ENCODE measurements at regions not wholly inside any gene's neighbourhood (a gene's known extent, or its start where the extent isn't known, plus 50 kb on each side); places are given as distances from the start of the nearest gene placed in this dataset.

DNA sequence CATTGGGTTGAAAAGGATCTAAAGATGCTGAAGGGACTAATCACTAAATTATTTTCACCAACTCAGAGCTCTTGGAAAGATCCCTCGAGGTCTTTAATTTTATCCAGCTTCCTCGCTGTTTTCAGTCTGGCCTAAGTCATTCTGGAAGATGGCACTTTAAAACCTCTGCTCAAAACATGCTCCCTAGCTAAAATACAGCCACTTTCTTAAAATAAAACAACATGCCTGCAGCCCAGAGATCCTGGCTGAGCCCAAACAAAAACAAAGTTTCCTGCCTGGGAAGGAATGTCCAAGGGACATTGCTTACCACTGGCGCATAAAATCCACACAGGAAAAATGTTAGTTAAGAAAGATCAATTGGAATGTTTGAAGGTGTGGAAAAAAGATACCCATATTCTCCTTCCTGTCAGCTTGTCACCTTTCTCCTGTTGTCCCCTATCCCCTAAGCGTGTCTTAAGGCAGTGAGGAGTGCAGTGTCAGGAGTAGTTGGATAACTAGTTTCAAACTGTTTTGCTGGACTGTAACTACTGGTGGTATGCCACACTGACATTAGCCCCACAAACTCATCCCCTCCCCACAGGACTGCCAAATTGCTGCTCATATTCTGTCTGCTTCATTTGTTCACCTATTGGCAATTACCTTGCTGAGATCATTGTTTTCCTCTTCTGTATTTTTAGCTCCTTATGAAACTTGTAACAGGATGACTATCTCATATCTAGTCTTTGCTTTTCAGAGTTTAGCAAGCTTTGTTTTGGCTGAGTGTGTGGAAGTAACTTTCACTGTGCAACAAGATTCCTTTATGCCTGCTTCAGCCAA is 108.3 kb upstream of the SESN3 start:
- Histone ChIP-seq H2AFZ (replicated peaks) (peak overlapping the region; percentile 61), H3F3A (ENCODE audit: low read depth) (peaks cover 51% of the 10 kb centered on the region), H3K9ac (no peak overlapping the region), H3K4me2 (peak overlapping the region; percentile 64), H3K4me1 (peaks cover 39% of the 10 kb centered on the region), H3K27ac (peak overlapping the region; percentile 95), H3K27me3 (no peaks in the 10 kb centered on the region), H3K9me3 (ENCODE audit: low read depth) (no peaks in the 10 kb centered on the region), H3K4me3 (no peak overlapping the region), H3K79me2 (ENCODE audit: low read depth) (no peaks in the 10 kb centered on the region), H4K20me1 (ENCODE audit: low read depth) (no peaks in the 10 kb centered on the region), H3K36me3 (no peaks in the 10 kb centered on the region)
- Mint-ChIP-seq H3K27ac (no peak overlapping the region), H3K4me1 (peaks cover 14% of the 10 kb centered on the region), H3K36me3 (no peaks in the 10 kb centered on the region), H3K27me3 (ENCODE audit: insufficient read depth, low read depth) (no peaks in the 10 kb centered on the region), H3K4me3 (no peak overlapping the region), H3K9me3 (no peaks in the 10 kb centered on the region)
- TF ChIP-seq EZH2phosphoT487 (IDR thresholded peaks at IDR 0.05) (no peak), EZH2 (IDR thresholded peaks at IDR 0.05) (no peak)
- TF ChIP-seq, protein P1, sequence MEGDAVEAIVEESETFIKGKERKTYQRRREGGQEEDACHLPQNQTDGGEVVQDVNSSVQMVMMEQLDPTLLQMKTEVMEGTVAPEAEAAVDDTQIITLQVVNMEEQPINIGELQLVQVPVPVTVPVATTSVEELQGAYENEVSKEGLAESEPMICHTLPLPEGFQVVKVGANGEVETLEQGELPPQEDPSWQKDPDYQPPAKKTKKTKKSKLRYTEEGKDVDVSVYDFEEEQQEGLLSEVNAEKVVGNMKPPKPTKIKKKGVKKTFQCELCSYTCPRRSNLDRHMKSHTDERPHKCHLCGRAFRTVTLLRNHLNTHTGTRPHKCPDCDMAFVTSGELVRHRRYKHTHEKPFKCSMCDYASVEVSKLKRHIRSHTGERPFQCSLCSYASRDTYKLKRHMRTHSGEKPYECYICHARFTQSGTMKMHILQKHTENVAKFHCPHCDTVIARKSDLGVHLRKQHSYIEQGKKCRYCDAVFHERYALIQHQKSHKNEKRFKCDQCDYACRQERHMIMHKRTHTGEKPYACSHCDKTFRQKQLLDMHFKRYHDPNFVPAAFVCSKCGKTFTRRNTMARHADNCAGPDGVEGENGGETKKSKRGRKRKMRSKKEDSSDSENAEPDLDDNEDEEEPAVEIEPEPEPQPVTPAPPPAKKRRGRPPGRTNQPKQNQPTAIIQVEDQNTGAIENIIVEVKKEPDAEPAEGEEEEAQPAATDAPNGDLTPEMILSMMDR (IDR thresholded peaks at IDR 0.05) = no peak
- DNase-seq (ENCODE audit: low spot score) = no peak

DNA sequence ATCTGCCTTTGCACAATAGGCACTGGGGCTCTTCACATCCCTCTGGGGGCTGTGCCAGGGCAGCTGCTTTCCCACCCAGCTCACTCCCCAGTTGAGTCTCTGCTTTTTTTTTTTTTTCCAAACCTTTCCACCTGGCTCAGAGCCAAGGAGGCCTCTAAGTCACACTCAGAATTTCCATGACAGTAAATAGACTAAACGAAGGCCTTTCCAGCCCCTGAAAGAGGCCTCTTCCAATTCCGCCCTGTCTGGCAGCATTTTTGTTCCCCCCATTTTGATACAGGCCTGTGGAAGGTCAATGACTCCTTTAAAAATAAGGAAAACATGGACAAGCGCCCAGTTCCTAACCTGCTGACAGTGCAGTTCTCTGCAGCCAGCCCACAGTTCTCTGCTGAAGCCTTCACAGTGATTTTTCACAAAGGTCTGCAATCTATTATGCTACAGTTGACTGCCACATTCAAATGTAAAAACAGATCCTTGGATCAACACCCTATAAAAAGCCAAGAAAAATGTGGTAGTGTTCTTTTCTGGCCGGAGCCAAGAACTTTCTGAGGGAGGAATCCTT is 107.5 kb upstream of the SESN3 start:
- Histone ChIP-seq H3K4me1 (peaks cover 39% of the 10 kb centered on the region), H3K9me3 (ENCODE audit: low read depth) (no peaks in the 10 kb centered on the region), H3K36me3 (no peaks in the 10 kb centered on the region), H3K27ac (peak overlapping the region; percentile 95), H3K4me2 (peak overlapping the region; percentile 64), H3K27me3 (no peaks in the 10 kb centered on the region), H3F3A (ENCODE audit: low read depth) (peaks cover 51% of the 10 kb centered on the region), H3K9ac (no peak overlapping the region), H4K20me1 (ENCODE audit: low read depth) (no peaks in the 10 kb centered on the region), H3K79me2 (ENCODE audit: low read depth) (no peaks in the 10 kb centered on the region), H3K4me3 (no peak overlapping the region), H2AFZ (replicated peaks) (peak overlapping the region; percentile 61)
- Mint-ChIP-seq H3K27ac (no peak overlapping the region), H3K4me3 (no peak overlapping the region), H3K36me3 (no peaks in the 10 kb centered on the region), H3K9me3 (no peaks in the 10 kb centered on the region), H3K27me3 (ENCODE audit: insufficient read depth, low read depth) (no peaks in the 10 kb centered on the region), H3K4me1 (peaks cover 14% of the 10 kb centered on the region)
- DNase-seq (ENCODE audit: low spot score) = no peak
- TF ChIP-seq EZH2phosphoT487 (IDR thresholded peaks at IDR 0.05) (no peak), EZH2 (IDR thresholded peaks at IDR 0.05) (no peak)
- TF ChIP-seq, protein P1 (IDR thresholded peaks at IDR 0.05) = no peak

DNA sequence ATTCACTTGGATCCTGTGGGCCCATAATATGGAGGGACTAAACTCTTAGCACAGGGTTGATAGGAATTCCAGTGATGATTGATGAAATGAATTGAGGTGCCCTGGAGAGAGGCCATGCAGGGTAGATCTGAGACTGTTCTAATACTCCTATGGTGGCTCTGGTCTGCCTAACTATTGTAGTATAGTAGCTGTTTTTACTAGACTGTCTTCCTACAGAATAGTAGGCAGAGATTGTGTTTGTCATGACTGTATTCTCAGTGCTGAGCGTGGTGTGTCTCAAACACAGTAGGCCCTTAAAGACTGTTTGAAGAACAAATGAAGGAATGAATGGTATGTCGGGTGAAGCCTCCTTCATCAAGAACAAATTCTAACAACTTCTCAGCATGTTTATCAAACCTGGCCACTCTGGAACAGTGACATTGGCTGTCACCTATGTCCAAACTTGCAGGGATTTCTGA is 107.0 kb upstream of the SESN3 start:
- H4K20me1 ChIP-seq (ENCODE audit: low read depth) = no peaks in the 10 kb centered on the region
- no peak overlapping the region for H3K9ac ChIP-seq
- H2AFZ ChIP-seq (replicated peaks) = no peak overlapping the region
- H3K27ac Mint-ChIP-seq = no peak overlapping the region
- H3K4me3 ChIP-seq = no peak overlapping the region
- peak; percentile 43 for DNase-seq (ENCODE audit: low spot score)
- H3K36me3 ChIP-seq = no peaks in the 10 kb centered on the region
- H3F3A ChIP-seq (ENCODE audit: low read depth) = peaks cover 51% of the 10 kb centered on the region
- H3K4me1 ChIP-seq = peaks cover 39% of the 10 kb centered on the region
- no peaks in the 10 kb centered on the region for H3K36me3 Mint-ChIP-seq
- peaks cover 14% of the 10 kb centered on the region for H3K4me1 Mint-ChIP-seq
- no peaks in the 10 kb centered on the region for H3K9me3 ChIP-seq (ENCODE audit: low read depth)
- peak overlapping the region; percentile 95 for H3K27ac ChIP-seq
- no peak overlapping the region for H3K4me3 Mint-ChIP-seq
- peak overlapping the region; percentile 64 for H3K4me2 ChIP-seq
- H3K9me3 Mint-ChIP-seq = no peaks in the 10 kb centered on the region
- H3K27me3 ChIP-seq = no peaks in the 10 kb centered on the region
- no peaks in the 10 kb centered on the region for H3K79me2 ChIP-seq (ENCODE audit: low read depth)
- no peaks in the 10 kb centered on the region for H3K27me3 Mint-ChIP-seq (ENCODE audit: insufficient read depth, low read depth)
- no peak for TF ChIP-seq EZH2phosphoT487 (IDR thresholded peaks at IDR 0.05)
- TF ChIP-seq, protein P1 (IDR thresholded peaks at IDR 0.05) = no peak
- TF ChIP-seq EZH2 (IDR thresholded peaks at IDR 0.05) = no peak
